Stomach (tissue), 8 donors: ENCODE measurements at regions not wholly inside any gene's neighbourhood (a gene's known extent, or its start where the extent isn't known, plus 50 kb on each side); places are given as distances from the start of the nearest gene placed in this dataset.

ENCODE experiments used
- DNase-seq, 2 donors: peaks; one replicate each; pipeline versions ENCODE4 v3.0.0 to v3.0.0-alpha.2; 2013 to 2019
- H3K27ac ChIP-seq, 5 donors: fragments of 200-600 bp in 4 of 5; sonication (generic) in 4 of 5; one replicate each; pipeline ENCODE4 v1.5.1; 2013 to 2019; ENCODE audit warnings: mild to moderate bottlenecking in 1 of 5, moderate library complexity in 1 of 5
- H3K27me3 ChIP-seq, 3 donors: fragments of 200-600 bp; sonication (generic); one replicate each; pipeline ENCODE4 v1.5.1; 2017 to 2019; ENCODE audit warnings: mixed run types in 1 of 3
- H3K36me3 ChIP-seq, 4 donors: fragments of 200-600 bp; sonication (generic); 1 replicate in 3 of 4; 2 replicates in 1 of 4; pipeline ENCODE4 v1.5.1; 2016 to 2019
- H3K4me1 ChIP-seq, 4 donors: fragments of 200-600 bp; sonication (generic); one replicate each; pipeline ENCODE4 v1.5.1; 2016 to 2019
- H3K4me3 ChIP-seq, 4 donors: fragments of 200-600 bp; sonication (generic) in 3 of 4; one replicate each; pipeline ENCODE4 v1.5.1; 2016 to 2019; ENCODE audit warnings: mild to moderate bottlenecking in 1 of 4
- H3K9me3 ChIP-seq, 4 donors: fragments of 200-600 bp; sonication (generic); one replicate each; pipeline ENCODE4 v1.5.1; 2016 to 2019
- EP300 ChIP-seq: sonication (generic); formaldehyde crosslinking; IDR thresholded peaks from one replicate; pipeline ENCODE4 v1.6.1; 2017; ENCODE audit warnings: antibody characterized with exemption
- POLR2A ChIP-seq, 4 donors: fragments of 450-650 bp; IDR thresholded peaks; one replicate each; pipeline ENCODE4 v1.6.1; 2016; ENCODE audit warnings: antibody characterized with exemption in 4 of 4, control low read depth in 2 of 4, mild to moderate bottlenecking in 1 of 4, moderate library complexity in 1 of 4
- POLR2AphosphoS5 ChIP-seq, 3 donors: sonication (generic); formaldehyde crosslinking; IDR thresholded peaks; one replicate each; pipeline ENCODE4 v1.6.1; 2016; ENCODE audit warnings: antibody characterized with exemption in 3 of 3
- WGBS, 5 donors: extraction: QIAGEN DNeasy Blood & Tissue Kit in 3 of 5; methylation state at CpG; one replicate each; pipeline versions ENCODE4 v1.1.5 to v1.1.7; 2013 to 2018; 5-methylcytosine and 5-hydroxymethylcytosine counted together
- intact Hi-C: fragments of 100-400 bp; cut with DNase I; formaldehyde crosslinking; loops from one replicate; pipeline ENCODE4 v1.15.1; 2023; ENCODE audit warnings: low total_unique reads
- TF ChIP-seq, protein P1 (sequence below), 7 experiments: fragments of 450-650 bp in 4 of 7; fragments of 200-600 bp in 3 of 7; sonication (generic) in 3 of 7; IDR thresholded peaks; one replicate each; pipeline ENCODE4 v1.5.1; 2016 to 2019; ENCODE audit warnings: antibody characterized with exemption in 7 of 7, control low read depth in 2 of 7, mild to moderate bottlenecking in 1 of 7
- donor health status: healthy with polysubstance abuse.
- donor health status: Bipolar disorder and iron deficiency.
- donor health status: healthy.

DNA sequence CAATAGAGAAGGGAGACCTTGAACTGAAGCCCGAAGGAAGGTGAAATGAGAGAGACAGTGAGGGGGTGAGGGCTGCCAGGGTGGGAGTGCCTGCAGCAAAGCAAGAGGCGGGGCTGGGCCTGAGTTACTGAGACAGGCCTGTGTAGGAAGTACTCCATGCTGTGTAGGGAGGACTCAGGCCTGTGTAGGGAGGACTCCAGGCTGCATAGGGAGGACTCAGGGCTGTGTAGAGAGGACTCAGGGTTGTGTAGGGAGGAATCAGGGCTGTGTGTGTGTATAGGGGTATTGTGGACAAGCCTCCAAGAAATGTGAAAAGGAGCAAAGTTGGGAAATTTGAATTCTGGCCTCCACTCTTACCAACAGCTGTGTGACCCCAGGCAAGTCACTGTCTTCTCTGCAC lies 133.8 kb upstream of the CACNA1E start:
- 63 to 79% (median 73%) methylated on average over 2 of the region's 2 CpGs for whole genome bisulfite sequencing, 5 donors
- H3K4me1 ChIP-seq, result no peaks in the 10 kb centered on the region
- H3K36me3 ChIP-seq, result no peaks in the 10 kb centered on the region
- peak in 1 of 2 donors; percentile 17 for DNase-seq
- TF ChIP-seq POLR2A (IDR thresholded peaks at IDR 0.05) (no peak), POLR2AphosphoS5 (IDR thresholded peaks at IDR 0.05) (no peak), EP300 (no peak)
- TF ChIP-seq, protein P1, sequence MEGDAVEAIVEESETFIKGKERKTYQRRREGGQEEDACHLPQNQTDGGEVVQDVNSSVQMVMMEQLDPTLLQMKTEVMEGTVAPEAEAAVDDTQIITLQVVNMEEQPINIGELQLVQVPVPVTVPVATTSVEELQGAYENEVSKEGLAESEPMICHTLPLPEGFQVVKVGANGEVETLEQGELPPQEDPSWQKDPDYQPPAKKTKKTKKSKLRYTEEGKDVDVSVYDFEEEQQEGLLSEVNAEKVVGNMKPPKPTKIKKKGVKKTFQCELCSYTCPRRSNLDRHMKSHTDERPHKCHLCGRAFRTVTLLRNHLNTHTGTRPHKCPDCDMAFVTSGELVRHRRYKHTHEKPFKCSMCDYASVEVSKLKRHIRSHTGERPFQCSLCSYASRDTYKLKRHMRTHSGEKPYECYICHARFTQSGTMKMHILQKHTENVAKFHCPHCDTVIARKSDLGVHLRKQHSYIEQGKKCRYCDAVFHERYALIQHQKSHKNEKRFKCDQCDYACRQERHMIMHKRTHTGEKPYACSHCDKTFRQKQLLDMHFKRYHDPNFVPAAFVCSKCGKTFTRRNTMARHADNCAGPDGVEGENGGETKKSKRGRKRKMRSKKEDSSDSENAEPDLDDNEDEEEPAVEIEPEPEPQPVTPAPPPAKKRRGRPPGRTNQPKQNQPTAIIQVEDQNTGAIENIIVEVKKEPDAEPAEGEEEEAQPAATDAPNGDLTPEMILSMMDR (IDR thresholded peaks at IDR 0.05), result no peak
- intact Hi-C loops, result no loop called here
- H3K27ac ChIP-seq, result no peak overlapping the region
- H3K27me3 ChIP-seq, result peaks cover 0 to 15% (median 0%) of the 10 kb centered on the region in 3 donors
- H3K4me3 ChIP-seq, result no peak overlapping the region
- no peaks in the 10 kb centered on the region for H3K9me3 ChIP-seq

DNA sequence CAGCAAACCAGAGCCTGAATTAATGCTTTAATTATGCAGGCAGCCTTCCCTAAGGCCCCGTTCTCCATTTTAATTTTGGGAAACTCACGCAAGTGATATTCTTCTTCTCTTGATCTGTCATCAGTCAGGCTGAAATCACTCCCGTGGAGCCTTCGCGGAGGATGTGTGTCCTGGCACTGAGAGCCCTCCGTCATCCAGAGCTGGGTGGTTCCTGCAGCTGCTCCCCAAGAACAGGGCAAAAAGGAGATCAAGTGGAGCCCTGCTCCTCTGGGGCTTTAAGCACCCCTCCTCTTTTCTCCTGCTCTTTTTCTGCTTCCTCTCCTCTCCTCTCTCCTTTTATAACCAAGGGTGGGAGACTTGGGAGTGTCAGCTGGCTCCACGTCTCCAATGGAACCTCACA lies 133.2 kb upstream of the CACNA1E start:
- Histone ChIP-seq H3K36me3 (no peaks in the 10 kb centered on the region), H3K27me3 (peaks cover 0 to 9% (median 0%) of the 10 kb centered on the region in 3 donors), H3K4me1 (no peaks in the 10 kb centered on the region), H3K9me3 (no peaks in the 10 kb centered on the region), H3K27ac (no peak overlapping the region), H3K4me3 (no peak overlapping the region)
- TF ChIP-seq, protein P1 (IDR thresholded peaks at IDR 0.05), result no peak
- TF ChIP-seq POLR2AphosphoS5 (IDR thresholded peaks at IDR 0.05), result no peak
- TF ChIP-seq POLR2A (IDR thresholded peaks at IDR 0.05), result no peak
- TF ChIP-seq EP300, result no peak
- 81 to 95% (median 91%) methylated on average over 7 of the region's 7 CpGs for WGBS, 5 donors
- intact Hi-C loops, result no loop called here
- no peak for DNase-seq

DNA sequence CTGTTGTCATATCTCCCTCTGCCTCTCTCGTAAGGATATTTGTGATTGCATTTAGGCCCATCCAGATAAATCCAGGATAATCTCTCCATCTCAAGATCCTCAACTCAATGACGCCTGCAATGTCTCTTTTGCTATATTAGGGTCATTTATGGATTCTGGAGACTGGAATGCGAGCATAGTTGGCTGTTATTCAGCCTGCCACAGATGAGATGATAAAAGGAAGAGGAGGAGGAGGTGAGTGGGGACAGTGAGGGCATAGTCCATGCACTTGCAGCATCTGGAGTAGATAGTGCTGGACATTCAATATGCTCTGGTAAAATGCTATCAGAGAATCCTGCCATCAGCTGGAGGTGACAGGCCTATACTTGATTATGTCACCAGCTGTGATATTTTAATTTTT lies 131.6 kb upstream of the CACNA1E start:
- intact Hi-C loops, result no loop called here
- Histone ChIP-seq H3K27ac (no peak overlapping the region), H3K27me3 (peaks cover 0 to 7% (median 0%) of the 10 kb centered on the region in 3 donors), H3K4me3 (no peak overlapping the region), H3K4me1 (no peaks in the 10 kb centered on the region), H3K9me3 (no peaks in the 10 kb centered on the region), H3K36me3 (no peaks in the 10 kb centered on the region)
- TF ChIP-seq, protein P1 (IDR thresholded peaks at IDR 0.05), result no peak
- TF ChIP-seq POLR2AphosphoS5 (IDR thresholded peaks at IDR 0.05), result no peak
- TF ChIP-seq EP300, result no peak
- WGBS, 5 donors, result 79 to 90% (median 88%) methylated on average over 3 of the region's 3 CpGs
- no peak for DNase-seq

DNA sequence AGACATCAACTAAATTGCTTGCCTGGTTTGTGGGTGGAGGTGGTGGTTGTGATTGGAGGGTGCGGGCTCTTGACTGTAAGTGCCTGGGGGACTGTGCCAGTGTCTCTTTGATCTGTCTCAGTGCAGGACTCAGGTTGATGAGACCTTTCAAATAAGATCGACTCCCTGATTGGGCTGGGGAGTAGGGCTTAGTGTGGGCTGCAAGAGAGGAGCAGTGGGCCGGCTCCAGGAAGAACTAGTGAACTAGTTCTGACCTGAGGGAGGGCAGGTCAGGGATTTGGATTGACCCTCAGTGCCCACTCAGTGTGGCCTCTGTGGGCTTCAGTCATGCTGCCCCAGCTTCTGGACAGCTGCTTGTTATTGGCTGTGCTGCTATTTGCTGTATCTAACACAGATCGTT lies 130.6 kb upstream of the CACNA1E start:
- intact Hi-C loops, result no loop called here
- no peak overlapping the region for H3K4me3 ChIP-seq
- no peak for TF ChIP-seq EP300
- TF ChIP-seq, protein P1 (IDR thresholded peaks at IDR 0.05), result no peak
- no peak for TF ChIP-seq POLR2AphosphoS5 (IDR thresholded peaks at IDR 0.05)
- TF ChIP-seq POLR2A (IDR thresholded peaks at IDR 0.05), result no peak
- no peak for DNase-seq
- no peak overlapping the region for H3K27ac ChIP-seq
- peaks cover 0 to 7% (median 0%) of the 10 kb centered on the region in 3 donors for H3K27me3 ChIP-seq
- H3K9me3 ChIP-seq, result no peaks in the 10 kb centered on the region
- peaks cover 0 to 4% (median 0%) of the 10 kb centered on the region in 4 donors for H3K4me1 ChIP-seq
- WGBS, 5 donors, result 85 to 91% (median 87%) methylated on average over 4 of the region's 4 CpGs
- no peaks in the 10 kb centered on the region for H3K36me3 ChIP-seq
